H1 (cell line): ENCODE measurements at regions not wholly inside any gene's neighbourhood (a gene's known extent, or its start where the extent isn't known, plus 50 kb on each side); places are given as distances from the start of the nearest gene placed in this dataset.

ENCODE experiments used
- CTCF ChIA-PET: fragments of 300-600 bp; sonication (Branson Sonifier 250); formaldehyde crosslinking; loops from one replicate; lab custom pipeline; 2021; ENCODE audit not compliant: partially characterized antibody; lab: Charles Lee
- POLR2A ChIA-PET: fragments of 300-600 bp; sonication (Branson Sonifier 250); formaldehyde crosslinking; loops from one replicate; lab custom pipeline; 2021; ENCODE audit warnings: inconsistent platforms; ENCODE audit not compliant: partially characterized antibody; lab: Charles Lee
- DNase-seq, 2 experiments: peaks; one replicate each; pipeline versions ENCODE4 v3.0.0 to v3.0.0-alpha.2; 2010 to 2022; ENCODE audit warnings: low spot score in 2 of 2, low read depth in 1 of 2, mixed read lengths in 1 of 2
- FAIRE-seq: peaks from 2 replicates; lab custom pipeline; 2011; peaks lifted over from hg19 to GRCh38; lab: Jason Lieb, UNC
- H2AFZ ChIP-seq: 2 replicates; pipeline ENCODE4 v1.8.1; 2012; ENCODE audit warnings: low read length, inconsistent platforms
- H2AK5ac ChIP-seq: 2 replicates; pipeline ENCODE4 v1.6.1; 2013; ENCODE audit warnings: low read depth, low read length
- H2BK120ac ChIP-seq: replicated peaks from 2 replicates; pipeline ENCODE3; 2013; ENCODE audit warnings: low read depth, low read length, inconsistent platforms
- H2BK12ac ChIP-seq: 2 replicates; pipeline ENCODE4 v1.6.1; 2013; ENCODE audit warnings: low read depth, low read length
- H2BK15ac ChIP-seq: 2 replicates; pipeline ENCODE4 v1.6.1; 2013; ENCODE audit warnings: low read length
- H2BK20ac ChIP-seq: 2 replicates; pipeline ENCODE4 v1.6.1; 2013; ENCODE audit warnings: low read length
- H2BK5ac ChIP-seq: 2 replicates; pipeline ENCODE4 v1.6.1; 2013; ENCODE audit warnings: low read depth, low read length
- H3K14ac ChIP-seq: 2 replicates; pipeline ENCODE4 v1.6.1; 2013; ENCODE audit warnings: inconsistent platforms; ENCODE audit not compliant: insufficient read length
- H3K18ac ChIP-seq: 2 replicates; pipeline ENCODE4 v1.6.1; 2013; ENCODE audit warnings: low read length; ENCODE audit errors: extremely low read depth
- H3K23ac ChIP-seq: 2 replicates; pipeline ENCODE4 v1.6.1; 2013; ENCODE audit warnings: inconsistent platforms; ENCODE audit not compliant: insufficient read length
- H3K23me2 ChIP-seq: 2 replicates; pipeline ENCODE4 v1.6.1; 2013; ENCODE audit warnings: low read depth, low read length
- H3K27ac ChIP-seq: 2 replicates; pipeline ENCODE4 v1.6.1; 2011; ENCODE audit warnings: low read depth, low read length, inconsistent platforms
- H3K27me3 ChIP-seq, 4 experiments: replicated peaks in 1 of 4; 1 replicate in 1 of 4; 2 replicates in 3 of 4; pipeline versions ENCODE4 v1.6.1 to v1.8.1; 2011 to 2013; ENCODE audit warnings: low read length in 3 of 4, mild to moderate bottlenecking in 3 of 4, inconsistent platforms in 2 of 4, mixed read lengths in 2 of 4, moderate library complexity in 1 of 4; ENCODE audit not compliant: control insufficient read depth in 3 of 4, insufficient read depth in 3 of 4; ENCODE audit errors: extremely low read depth in 1 of 4
- H3K36me3 ChIP-seq, 4 experiments: 2 replicates each; pipeline versions ENCODE4 v1.6.1 to v1.8.1; 2011 to 2013; ENCODE audit warnings: mild to moderate bottlenecking in 4 of 4, low read length in 3 of 4, moderate library complexity in 2 of 4, control low read depth in 1 of 4, inconsistent platforms in 1 of 4; ENCODE audit not compliant: insufficient read depth in 4 of 4, control insufficient read depth in 2 of 4
- H3K4ac ChIP-seq: replicated peaks from 2 replicates; pipeline ENCODE3; 2013; ENCODE audit warnings: low read length, low read depth, mixed read lengths, inconsistent platforms; ENCODE audit not compliant: insufficient read length
- H3K4me1 ChIP-seq, 4 experiments: replicated peaks in 1 of 4; 1 replicate in 1 of 4; 2 replicates in 3 of 4; pipeline versions ENCODE4 v1.6.1 to v1.8.1; 2011 to 2013; ENCODE audit warnings: low read length in 3 of 4, inconsistent platforms in 2 of 4, mixed read lengths in 1 of 4; ENCODE audit not compliant: insufficient read depth in 4 of 4, control insufficient read depth in 3 of 4
- H3K4me2 ChIP-seq, 2 experiments: 2 replicates each; pipeline versions ENCODE4 v1.6.1 to v1.8.1; 2011 to 2013; ENCODE audit warnings: low read depth in 2 of 2, low read length in 2 of 2, control low read depth in 1 of 2, inconsistent platforms in 1 of 2, mild to moderate bottlenecking in 1 of 2; ENCODE audit not compliant: insufficient read depth in 1 of 2
- H3K4me3 ChIP-seq, 4 experiments: fragments of 200-600, 300-600 bp in 1 of 4; sonication (generic), shearing (Covaris generic), sonication (Bioruptor Twin) in 1 of 4; 2 replicates each; pipeline versions ENCODE4 v1.5.1 to v1.8.1; 2011 to 2016; ENCODE audit warnings: low read length in 4 of 4, low read depth in 3 of 4, control low read depth in 2 of 4, inconsistent platforms in 2 of 4, mild to moderate bottlenecking in 2 of 4, mixed read lengths in 1 of 4, moderate library complexity in 1 of 4; ENCODE audit not compliant: insufficient read depth in 2 of 4; ENCODE audit errors: extremely low read depth in 1 of 4
- H3K56ac ChIP-seq: replicated peaks from 2 replicates; pipeline ENCODE3; 2013; ENCODE audit warnings: low read depth, mild to moderate bottlenecking, mixed read lengths, low read length, inconsistent platforms; ENCODE audit not compliant: insufficient read length
- H3K79me1 ChIP-seq: 2 replicates; pipeline ENCODE4 v1.6.1; 2013; ENCODE audit warnings: low read depth, low read length, control low read depth
- H3K79me2 ChIP-seq, 2 experiments: 2 replicates each; pipeline versions ENCODE4 v1.6.1 to v1.8.1; 2012 to 2013; ENCODE audit warnings: low read length in 2 of 2, mild to moderate bottlenecking in 2 of 2, inconsistent platforms in 1 of 2; ENCODE audit not compliant: insufficient read depth in 2 of 2, control insufficient read depth in 1 of 2
- H3K9ac ChIP-seq, 4 experiments: replicated peaks in 1 of 4; 1 replicate in 1 of 4; 2 replicates in 3 of 4; pipeline versions ENCODE4 v1.6.1 to v1.8.1; 2011 to 2013; ENCODE audit warnings: low read depth in 3 of 4, low read length in 3 of 4, control low read depth in 2 of 4, mild to moderate bottlenecking in 2 of 4, moderate library complexity in 2 of 4, inconsistent platforms in 1 of 4; ENCODE audit errors: extremely low read depth in 1 of 4
- H3K9me3 ChIP-seq, 2 experiments: 2 replicates each; pipeline versions ENCODE4 v1.6.1 to v1.8.1; 2012 to 2013; ENCODE audit warnings: mild to moderate bottlenecking in 2 of 2, moderate library complexity in 2 of 2, control low read depth in 1 of 2, inconsistent platforms in 1 of 2, low read depth in 1 of 2, low read length in 1 of 2, mixed read lengths in 1 of 2; ENCODE audit not compliant: insufficient read depth in 2 of 2
- H4K20me1 ChIP-seq, 2 experiments: replicated peaks in 1 of 2; 2 replicates each; pipeline versions ENCODE3 to v1.8.1; 2011 to 2013; ENCODE audit warnings: inconsistent platforms in 2 of 2, low read length in 2 of 2, mild to moderate bottlenecking in 1 of 2; ENCODE audit not compliant: insufficient read depth in 2 of 2, control insufficient read depth in 1 of 2
- H4K5ac ChIP-seq: 2 replicates; pipeline ENCODE4 v1.6.1; 2013; ENCODE audit warnings: low read length, low read depth, mixed read lengths, inconsistent platforms; ENCODE audit not compliant: insufficient read length
- H4K8ac ChIP-seq: 2 replicates; pipeline ENCODE4 v1.8.0; 2013; ENCODE audit warnings: mild to moderate bottlenecking, moderate library complexity, low read length, inconsistent platforms; ENCODE audit not compliant: insufficient read depth; ENCODE audit errors: extremely low read depth
- H4K91ac ChIP-seq: replicated peaks from 2 replicates; pipeline ENCODE3; 2013; ENCODE audit warnings: low read length, mixed read lengths, inconsistent platforms; ENCODE audit not compliant: insufficient read length
- BACH1 ChIP-seq: IDR thresholded peaks from 2 replicates; pipeline ENCODE4 v1.6.1; 2012; ENCODE audit warnings: low read length, improper control_type of control experiment
- CBX5 ChIP-seq: fragments of 300-800, 300-1000 bp; sonication (generic); IDR thresholded peaks from 2 replicates; pipeline ENCODE4 v1.7.1; 2016; ENCODE audit warnings: antibody characterized with exemption, low read length, low read depth
- EGR1 ChIP-seq: IDR thresholded peaks from 2 replicates; pipeline ENCODE4 v1.6.1; 2011; ENCODE audit warnings: low read depth, low read length, borderline replicate concordance
- JUN ChIP-seq: IDR thresholded peaks from 2 replicates; pipeline ENCODE4 v1.6.1; 2011; ENCODE audit warnings: low read depth, mild to moderate bottlenecking, improper control_type of control experiment, low read length
- KDM5A ChIP-seq: fragments of 200-600 bp; IDR thresholded peaks from 2 replicates; pipeline ENCODE4 v1.7.1; 2012; ENCODE audit warnings: mild to moderate bottlenecking, low read length, inconsistent platforms, mixed read lengths
- RBBP5 ChIP-seq: IDR thresholded peaks from 2 replicates; pipeline ENCODE4 v1.7.1; 2012; ENCODE audit warnings: low read depth, mild to moderate bottlenecking, inconsistent platforms, low read length, moderate library complexity, borderline replicate concordance
- SIRT6 ChIP-seq: IDR thresholded peaks from one replicate; pipeline ENCODE4 v1.7.1; 2012; ENCODE audit warnings: low read length, inconsistent platforms
- SRF ChIP-seq: IDR thresholded peaks from 2 replicates; pipeline ENCODE4 v1.6.1; 2011; ENCODE audit warnings: mild to moderate bottlenecking, low read depth, low read length, moderate library complexity
- TEAD4 ChIP-seq: IDR thresholded peaks from 2 replicates; pipeline ENCODE4 v1.6.1; 2012; ENCODE audit warnings: low read depth, low read length, inconsistent platforms, mixed read lengths
- ZNF274 ChIP-seq: IDR thresholded peaks from 2 replicates; pipeline ENCODE4 v1.7.0; 2012; ENCODE audit warnings: low read length, borderline replicate concordance; ENCODE audit errors: extremely low read depth
- WGBS, 2 experiments: shearing (Covaris generic) in 1 of 2; methylation state at CpG; one replicate each; pipeline versions ENCODE4 v1.1.6 to v1.1.7; 2013 to 2015; ENCODE audit warnings: low lambda C conversion rate in 2 of 2, mixed read lengths in 2 of 2, inconsistent platforms in 1 of 2, low coverage in 1 of 2, missing lambda C conversion rate in 1 of 2; ENCODE audit not compliant: insufficient replicate concordance in 2 of 2, insufficient coverage in 1 of 2, insufficient read length in 1 of 2; ENCODE audit errors: extremely low coverage in 1 of 2, missing lambda C conversion rate in 1 of 2; 5-methylcytosine and 5-hydroxymethylcytosine counted together

DNA sequence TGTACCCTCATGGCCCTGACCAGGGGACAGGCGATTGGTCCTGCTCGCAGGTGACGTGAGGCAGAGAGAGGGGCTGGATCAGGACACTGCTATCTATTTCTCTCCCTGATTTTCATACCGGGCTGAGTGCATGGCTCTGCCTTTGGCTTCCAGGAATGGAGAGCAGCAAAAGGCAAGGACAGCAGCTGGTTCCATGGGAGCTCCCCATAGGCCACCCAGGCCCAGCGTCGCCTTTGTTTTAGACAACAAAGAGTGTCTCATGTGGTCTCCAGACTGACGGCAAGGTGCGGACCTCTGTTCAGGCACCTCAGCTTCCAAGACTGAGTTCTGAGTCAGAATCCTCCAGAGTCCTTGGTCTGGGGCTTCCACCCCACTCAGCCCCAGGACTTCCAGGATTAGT lies 123.1 kb downstream of the VEGFA start:
- 0 out of 2 replicates have a peak overlapping the region, but pooled peaks have one; percentile 50 for H2BK12ac ChIP-seq
- peaks cover 3% of the 10 kb centered on the region; the same call in 1 of the 2 replicates for H3K23me2 ChIP-seq
- H4K91ac ChIP-seq, result no peak overlapping the region
- peak overlapping the region; percentile 4; the same call in 1 of the 2 replicates for H3K18ac ChIP-seq
- H4K5ac ChIP-seq, result no peak overlapping the region
- no peaks in the 10 kb centered on the region for H4K20me1 ChIP-seq
- WGBS, 2 experiments, result 77% methylated on average over 7 of the region's 8 CpGs; no CpG with 5 or more reads in 1 of the 2 experiments
- 0 out of 2 replicates have a peak overlapping the region, but pooled peaks have one; percentile 6 for H2BK20ac ChIP-seq
- no peaks in the 10 kb centered on the region for H3K36me3 ChIP-seq
- no peak overlapping the region for H3K4ac ChIP-seq
- no peak overlapping the region for H4K8ac ChIP-seq
- H3K4me2 ChIP-seq, result no peak overlapping the region
- CTCF ChIA-PET, result interaction anchor here (0.6 to 2.0 kb wide), 13 partner anchors 9 to 191 kb away, joined by 3 to 9 read pairs (median 4); partner anchors contain the start of gene VEGFA
- H3K79me2 ChIP-seq, result no peaks in the 10 kb centered on the region
- no peak overlapping the region for H3K56ac ChIP-seq
- H3K9me3 ChIP-seq, result no peaks in the 10 kb centered on the region
- H3K27me3 ChIP-seq, result peaks cover 0 to 11% (median 3%) of the 10 kb centered on the region in 4 experiments; a peak in 4 of 7 replicates
- H3K4me3 ChIP-seq, result no peak overlapping the region
- no peak overlapping the region for H2BK5ac ChIP-seq
- H3K4me1 ChIP-seq, result peaks cover 2 to 11% (median 7%) of the 10 kb centered on the region in 4 experiments
- 0 out of 2 replicates have a peak overlapping the region, but pooled peaks have one; percentile 29 for H2BK15ac ChIP-seq
- H3K23ac ChIP-seq, result no peak overlapping the region
- H3K27ac ChIP-seq, result no peak overlapping the region
- H3K79me1 ChIP-seq, result no peaks in the 10 kb centered on the region
- H3K14ac ChIP-seq, result no peak overlapping the region
- no peak overlapping the region for H2AK5ac ChIP-seq
- DNase-seq (no peak), FAIRE-seq (no peak)
- no peak overlapping the region for H2AFZ ChIP-seq
- POLR2A ChIA-PET, result interaction anchor here (0.6 to 1.0 kb wide), 5 partner anchors 12 to 354 kb away, joined by 3 read pairs; no protein-coding TSS in a partner anchor
- no peak overlapping the region for H2BK120ac ChIP-seq
- H3K9ac ChIP-seq, result no peak overlapping the region
- no peak for TF ChIP-seq BACH1
- no peak for TF ChIP-seq TEAD4
- TF ChIP-seq SIRT6, result no peak
- no peak for TF ChIP-seq ZNF274
- no peak for TF ChIP-seq CBX5
- TF ChIP-seq RBBP5, result no peak
- no peak for TF ChIP-seq KDM5A
- no peak for TF ChIP-seq EGR1
- no peak for TF ChIP-seq SRF
- TF ChIP-seq JUN, result no peak
